LNCaP clone FGC (cell line): ENCODE measurements at regions not wholly inside any gene's neighbourhood (a gene's known extent, or its start where the extent isn't known, plus 50 kb on each side); places are given as distances from the start of the nearest gene placed in this dataset.

Experiments
- DNase-seq: peaks from one replicate; pipeline ENCODE4 v3.0.0-alpha.2; 2011; ENCODE audit warnings: low read depth
- H3K4me3 ChIP-seq: 2 replicates; pipeline ENCODE4 v1.5.1; 2011; ENCODE audit warnings: mild to moderate bottlenecking, low read depth, low read length, control low read depth
- CTCF ChIP-seq: IDR thresholded peaks from 2 replicates; pipeline ENCODE4 v1.5.1; 2012; ENCODE audit warnings: mild to moderate bottlenecking; ENCODE audit not compliant: control insufficient read depth, insufficient read depth; ENCODE audit errors: extremely low read depth

GRCh38 chr4:127141856-127142255, 490.9 kb upstream of the INTU start:
- no peak for DNase-seq
- H3K4me3 ChIP-seq: no peak overlapping the region
- no peak for TF ChIP-seq CTCF

- no peak for TF ChIP-seq CTCF
- H3K4me3 ChIP-seq: no peak overlapping the region
- no peak for DNase-seq
Observed at GRCh38 chr4:127143460-127144195, 489.1 kb upstream of the INTU start.

- H3K4me3 ChIP-seq: no peak overlapping the region
- TF ChIP-seq CTCF: no peak
- no peak for DNase-seq
Observed at GRCh38 chr4:127145006-127145540, 487.7 kb upstream of the INTU start.

GRCh38 chr4:127148165-127148564, 484.6 kb upstream of the INTU start:
- no peak for DNase-seq
- no peak overlapping the region for H3K4me3 ChIP-seq
- no peak for TF ChIP-seq CTCF

GRCh38 chr4:127149086-127149485, 483.7 kb upstream of the INTU start:
- no peak for TF ChIP-seq CTCF
- no peak for DNase-seq
- no peak overlapping the region for H3K4me3 ChIP-seq

GRCh38 chr4:127151941-127152340, 480.8 kb upstream of the INTU start:
- no peak overlapping the region for H3K4me3 ChIP-seq
- no peak for DNase-seq
- 0 out of 2 replicates have a peak, but pooled peaks have one; percentile 5 for TF ChIP-seq CTCF

GRCh38 chr4:127155116-127155515, 477.6 kb upstream of the INTU start:
- H3K4me3 ChIP-seq: no peak overlapping the region
- DNase-seq: no peak
- TF ChIP-seq CTCF: no peak
